Breast epithelium (tissue), 4 donors: ENCODE measurements at regions not wholly inside any gene's neighbourhood (a gene's known extent, or its start where the extent isn't known, plus 50 kb on each side); places are given as distances from the start of the nearest gene placed in this dataset.

Source experiments
- DNase-seq, 2 donors: peaks; one replicate each; pipeline ENCODE4 v3.0.0-alpha.2; 2019; ENCODE audit warnings: low spot score in 2 of 2
- H3K27ac ChIP-seq, 2 donors: fragments of 200-600 bp; sonication (generic) in 1 of 2; one replicate each; pipeline ENCODE4 v1.5.1; 2016 to 2019; ENCODE audit warnings: mild to moderate bottlenecking in 1 of 2
- H3K27me3 ChIP-seq, 2 donors: fragments of 200-600 bp; sonication (generic) in 1 of 2; one replicate each; pipeline versions ENCODE4 v1.5.1 to v1.6.0; 2017 to 2019; ENCODE audit warnings: control low read depth in 1 of 2, mild to moderate bottlenecking in 1 of 2
- H3K36me3 ChIP-seq: fragments of 200-600 bp; one replicate; pipeline ENCODE4 v1.5.1; 2019
- H3K4me1 ChIP-seq, 2 donors: fragments of 200-600 bp; sonication (generic); one replicate each; pipeline ENCODE4 v1.5.1; 2016 to 2019; ENCODE audit warnings: control low read depth in 1 of 2
- H3K4me3 ChIP-seq, 3 donors: fragments of 200-600 bp; sonication (generic); 1 replicate in 2 of 3; 2 replicates in 1 of 3; pipeline ENCODE4 v1.5.1; 2016 to 2019; ENCODE audit warnings: mild to moderate bottlenecking in 3 of 3, moderate library complexity in 2 of 3
- H3K9me3 ChIP-seq, 2 donors: fragments of 200-600 bp; sonication (generic) in 1 of 2; one replicate each; pipeline ENCODE4 v1.5.1; 2016 to 2019; ENCODE audit warnings: control low read depth in 1 of 2
- CTCF ChIP-seq, 3 donors: fragments of 450-650 bp; IDR thresholded peaks; one replicate each; pipeline ENCODE4 v1.5.1; 2016 to 2017; ENCODE audit warnings: antibody characterized with exemption in 3 of 3, mild to moderate bottlenecking in 3 of 3, moderate library complexity in 3 of 3
- POLR2A ChIP-seq: fragments of 450-650 bp; IDR thresholded peaks from one replicate; pipeline ENCODE4 v1.6.1; 2016; ENCODE audit warnings: antibody characterized with exemption, mild to moderate bottlenecking, moderate library complexity
- POLR2AphosphoS5 ChIP-seq, 3 donors: sonication (generic); formaldehyde crosslinking; IDR thresholded peaks; one replicate each; pipeline ENCODE4 v1.6.1; 2017; ENCODE audit warnings: antibody characterized with exemption in 3 of 3
- intact Hi-C: fragments of 100-400 bp; cut with DNase I; formaldehyde crosslinking; loops from one replicate; pipeline ENCODE4 v1.15.1; 2023; ENCODE audit warnings: low total_unique reads

DNA sequence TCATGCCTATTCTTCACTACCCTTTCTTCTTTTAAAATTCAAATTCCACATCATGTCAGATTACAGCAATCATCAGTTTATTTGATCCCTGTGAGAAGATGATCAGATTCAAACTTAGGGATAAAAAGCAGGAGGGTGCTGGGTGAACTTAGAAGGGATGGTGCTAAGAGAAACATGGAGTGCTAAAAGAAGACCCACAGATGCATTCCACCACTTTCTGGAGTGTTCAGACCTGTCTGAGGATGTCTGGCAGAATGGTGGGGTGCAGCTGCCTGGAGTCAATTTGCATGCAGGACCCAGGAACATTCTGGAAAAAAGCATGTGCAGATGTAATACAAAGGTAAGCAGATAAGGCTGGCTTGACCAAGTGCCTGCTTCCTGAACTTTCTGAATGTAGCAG, 372.9 kb upstream of the RUNX1 start:
- intact Hi-C loops = no loop called here
- Histone ChIP-seq H3K36me3 (no peaks in the 10 kb centered on the region), H3K9me3 (peaks cover 9 to 10% of the 10 kb centered on the region in 2 donors), H3K27ac (no peak overlapping the region), H3K4me3 (no peak overlapping the region), H3K27me3 (no peaks in the 10 kb centered on the region), H3K4me1 (no peaks in the 10 kb centered on the region)
- DNase-seq = no peak
- no peak for TF ChIP-seq POLR2A
- no peak for TF ChIP-seq POLR2AphosphoS5 (IDR thresholded peaks at IDR 0.05)
- no peak for TF ChIP-seq CTCF (IDR thresholded peaks at IDR 0.05)

DNA sequence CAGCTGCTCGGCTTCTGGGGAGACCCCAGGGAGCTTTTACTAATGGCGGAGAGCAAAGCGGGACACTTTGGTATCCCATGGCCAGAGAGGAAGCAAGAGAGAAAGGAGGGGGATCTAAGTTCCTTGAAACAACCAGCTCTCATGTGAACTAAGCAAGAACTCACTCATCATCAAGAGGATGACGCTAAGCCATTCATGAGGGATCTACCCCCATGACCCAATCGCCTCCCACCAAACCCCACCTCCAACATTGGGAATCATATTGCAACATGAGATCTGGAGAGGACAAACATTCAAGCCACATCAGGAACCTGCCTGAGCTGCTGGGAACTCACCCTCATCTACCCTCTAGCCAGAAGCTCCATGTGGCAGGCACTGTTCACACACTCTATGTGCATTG, 372.1 kb upstream of the RUNX1 start:
- H3K4me3 ChIP-seq = no peak overlapping the region
- no peaks in the 10 kb centered on the region for H3K27me3 ChIP-seq
- no peak for TF ChIP-seq CTCF (IDR thresholded peaks at IDR 0.05)
- no peak for DNase-seq
- H3K27ac ChIP-seq = no peak overlapping the region
- H3K4me1 ChIP-seq = no peaks in the 10 kb centered on the region
- peaks cover 9 to 10% of the 10 kb centered on the region in 2 donors for H3K9me3 ChIP-seq
- H3K36me3 ChIP-seq = no peaks in the 10 kb centered on the region
- intact Hi-C loops = no loop called here

DNA sequence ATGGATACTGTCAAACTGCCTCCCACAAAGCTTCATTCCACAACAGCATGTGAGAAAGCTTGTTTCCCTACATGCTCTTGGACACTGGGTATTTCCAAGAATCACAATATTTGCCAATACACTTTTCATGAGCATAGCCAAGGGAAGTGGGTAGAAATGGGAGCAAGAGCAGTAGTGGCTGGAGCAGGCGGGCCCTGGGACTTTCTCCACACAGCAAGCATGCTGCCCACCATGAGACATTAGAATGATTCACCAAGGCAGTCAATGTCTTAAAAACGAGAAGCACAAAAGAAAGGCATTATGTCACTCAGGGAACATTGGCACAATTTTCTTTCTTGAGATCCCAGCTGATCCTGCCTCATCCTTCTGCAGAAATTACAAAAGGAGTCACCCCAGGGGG, 371.6 kb upstream of the RUNX1 start:
- TF ChIP-seq CTCF (IDR thresholded peaks at IDR 0.05) (no peak), POLR2AphosphoS5 (IDR thresholded peaks at IDR 0.05) (no peak)
- H3K27me3 ChIP-seq = no peaks in the 10 kb centered on the region
- H3K4me1 ChIP-seq = no peaks in the 10 kb centered on the region
- intact Hi-C loops = no loop called here
- peaks cover 9 to 10% of the 10 kb centered on the region in 2 donors for H3K9me3 ChIP-seq
- H3K27ac ChIP-seq = no peak overlapping the region
- H3K4me3 ChIP-seq = no peak overlapping the region
- no peak for DNase-seq
- H3K36me3 ChIP-seq = no peaks in the 10 kb centered on the region

DNA sequence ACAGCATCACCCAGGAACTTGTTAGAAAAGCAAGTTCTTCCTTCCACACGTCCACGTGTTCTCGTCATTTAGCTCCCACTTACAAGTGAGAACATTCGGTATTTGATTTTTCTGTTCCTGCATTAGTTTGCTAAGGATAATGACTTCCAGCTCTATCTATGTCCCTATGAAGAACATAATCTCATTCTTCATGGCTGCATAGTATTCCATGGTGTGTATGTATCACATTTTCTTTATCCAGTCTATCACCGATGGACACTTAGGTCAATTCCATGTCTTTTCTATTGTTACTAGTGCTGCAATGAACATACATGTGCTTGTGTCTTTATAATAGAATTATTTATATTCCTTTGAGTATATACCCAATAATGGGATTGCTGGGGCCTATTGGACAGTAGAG, 368.7 kb upstream of the RUNX1 start:
- intact Hi-C loops = no loop called here
- peaks cover 6 to 10% of the 10 kb centered on the region in 2 donors for H3K9me3 ChIP-seq
- TF ChIP-seq CTCF (IDR thresholded peaks at IDR 0.05) (no peak), POLR2A (no peak), POLR2AphosphoS5 (IDR thresholded peaks at IDR 0.05) (no peak)
- no peaks in the 10 kb centered on the region for H3K4me1 ChIP-seq
- no peaks in the 10 kb centered on the region for H3K27me3 ChIP-seq
- DNase-seq = no peak
- H3K27ac ChIP-seq = no peak overlapping the region
- H3K36me3 ChIP-seq = no peaks in the 10 kb centered on the region
- H3K4me3 ChIP-seq = no peak overlapping the region

- Histone ChIP-seq H3K4me1 (no peaks in the 10 kb centered on the region), H3K4me3 (no peak overlapping the region), H3K27ac (no peak overlapping the region), H3K36me3 (no peaks in the 10 kb centered on the region), H3K27me3 (no peaks in the 10 kb centered on the region), H3K9me3 (peaks cover under 1 to 3% of the 10 kb centered on the region in 2 donors)
- intact Hi-C loops = no loop called here
- TF ChIP-seq POLR2A = no peak
- no peak for TF ChIP-seq CTCF (IDR thresholded peaks at IDR 0.05)
- DNase-seq = no peak
Measured at GRCh38 chr21:35416866-35417489, 367.9 kb upstream of the RUNX1 start.
